ENCODE measurements at regions not wholly inside any gene's neighbourhood (a gene's known extent, or its start where the extent isn't known, plus 50 kb on each side); places are given as distances from the start of the nearest gene placed in this dataset.

- Mint-ChIP-seq H3K9me3 (ENCODE audit: low read depth) (peaks cover 4% of the 10 kb centered on the region), H3K27ac (peak overlapping the region; percentile 91), H3K36me3 (ENCODE audit: insufficient read depth) (no peaks in the 10 kb centered on the region), H3K4me1 (ENCODE audit: low read depth) (peaks cover 28% of the 10 kb centered on the region), H3K4me3 (ENCODE audit: low read depth) (no peak overlapping the region), H3K27me3 (no peaks in the 10 kb centered on the region)
- no peak for TF ChIP-seq CTCF (IDR thresholded peaks at IDR 0.05; ENCODE audit: unreplicated experiment)
- DNase-seq (ENCODE audit: low spot score, unreplicated experiment) = no peak
Measured at GRCh38 chr2:234676109-234676782, 179.4 kb upstream of the ARL4C start.

GRCh38 chr2:234674781-234675201 is 177.9 kb upstream of the ARL4C start:
- H3K9me3 Mint-ChIP-seq (ENCODE audit: low read depth) = peaks cover 4% of the 10 kb centered on the region
- no peaks in the 10 kb centered on the region for H3K27me3 Mint-ChIP-seq
- H3K27ac Mint-ChIP-seq = peak overlapping the region; percentile 29
- no peak overlapping the region for H3K4me3 Mint-ChIP-seq (ENCODE audit: low read depth)
- no peak for DNase-seq (ENCODE audit: low spot score, unreplicated experiment)
- peaks cover 28% of the 10 kb centered on the region for H3K4me1 Mint-ChIP-seq (ENCODE audit: low read depth)
- no peak for TF ChIP-seq CTCF (IDR thresholded peaks at IDR 0.05; ENCODE audit: unreplicated experiment)
- no peaks in the 10 kb centered on the region for H3K36me3 Mint-ChIP-seq (ENCODE audit: insufficient read depth)

- H3K9me3 Mint-ChIP-seq (ENCODE audit: low read depth) = peaks cover 4% of the 10 kb centered on the region
- TF ChIP-seq CTCF (IDR thresholded peaks at IDR 0.05; ENCODE audit: unreplicated experiment) = no peak
- no peak overlapping the region for H3K4me3 Mint-ChIP-seq (ENCODE audit: low read depth)
- no peak overlapping the region for H3K27ac Mint-ChIP-seq
- no peaks in the 10 kb centered on the region for H3K36me3 Mint-ChIP-seq (ENCODE audit: insufficient read depth)
- no peaks in the 10 kb centered on the region for H3K27me3 Mint-ChIP-seq
- DNase-seq (ENCODE audit: low spot score, unreplicated experiment) = no peak
- H3K4me1 Mint-ChIP-seq (ENCODE audit: low read depth) = peaks cover 28% of the 10 kb centered on the region
Measured at GRCh38 chr2:234673961-234674759, 177.3 kb upstream of the ARL4C start.

GRCh38 chr2:234673501-234673900 is 176.6 kb upstream of the ARL4C start:
- Mint-ChIP-seq H3K4me1 (ENCODE audit: low read depth) (peaks cover 28% of the 10 kb centered on the region), H3K4me3 (ENCODE audit: low read depth) (no peak overlapping the region), H3K36me3 (ENCODE audit: insufficient read depth) (no peaks in the 10 kb centered on the region), H3K27ac (no peak overlapping the region), H3K27me3 (no peaks in the 10 kb centered on the region), H3K9me3 (ENCODE audit: low read depth) (peaks cover 4% of the 10 kb centered on the region)
- DNase-seq (ENCODE audit: low spot score, unreplicated experiment) = no peak
- TF ChIP-seq CTCF (IDR thresholded peaks at IDR 0.05; ENCODE audit: unreplicated experiment) = no peak

GRCh38 chr2:234672498-234673150 is 175.7 kb upstream of the ARL4C start:
- H3K4me3 Mint-ChIP-seq (ENCODE audit: low read depth) = no peak overlapping the region
- peak overlapping the region; percentile 26 for H3K27ac Mint-ChIP-seq
- peaks cover 26% of the 10 kb centered on the region for H3K4me1 Mint-ChIP-seq (ENCODE audit: low read depth)
- no peaks in the 10 kb centered on the region for H3K27me3 Mint-ChIP-seq
- H3K9me3 Mint-ChIP-seq (ENCODE audit: low read depth) = peaks cover 4% of the 10 kb centered on the region
- no peak for TF ChIP-seq CTCF (IDR thresholded peaks at IDR 0.05; ENCODE audit: unreplicated experiment)
- H3K36me3 Mint-ChIP-seq (ENCODE audit: insufficient read depth) = no peaks in the 10 kb centered on the region
- no peak for DNase-seq (ENCODE audit: low spot score, unreplicated experiment)

All from progenitor cell of endocrine pancreas (in vitro differentiated cells).